UCSD-AML1 (cell line): ENCODE measurements at regions not wholly inside any gene's neighbourhood (a gene's known extent, or its start where the extent isn't known, plus 50 kb on each side); places are given as distances from the start of the nearest gene placed in this dataset.
"Not testable (repeated sequence)": the region's sequence is repeated elsewhere in the genome, so short reads cannot be mapped to it uniquely, and the experiment has no call there.

Source experiments
- DNase-seq: peaks from one replicate; lab custom pipeline; 2025; ENCODE audit not compliant: unreplicated experiment; lab: John Stamatoyannopoulos, UW

DNA sequence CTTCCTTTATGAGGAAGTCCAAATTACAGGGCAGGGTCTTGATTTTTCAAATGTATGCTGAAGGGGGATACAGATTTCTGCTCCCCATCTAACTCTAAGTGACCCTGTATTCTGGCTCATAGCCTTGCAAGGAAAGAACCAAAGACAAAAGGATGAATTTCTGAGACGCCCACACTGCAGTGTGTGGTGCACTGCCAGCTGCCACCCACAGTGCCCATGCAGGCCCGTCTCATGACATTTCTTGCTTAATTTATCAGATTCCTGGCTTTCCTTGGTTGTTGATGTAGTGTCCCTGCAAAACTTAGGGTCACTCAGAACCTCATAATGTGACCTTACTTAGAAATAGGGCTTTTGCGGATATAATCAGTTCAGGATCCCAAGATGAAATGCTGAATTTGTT lies 68.0 kb downstream of the CBLN4 start:
- DNase-seq = no peak

- DNase-seq = no peak
Measured at GRCh38 chr20:55936209-55936595, 69.1 kb downstream of the CBLN4 start.

DNA sequence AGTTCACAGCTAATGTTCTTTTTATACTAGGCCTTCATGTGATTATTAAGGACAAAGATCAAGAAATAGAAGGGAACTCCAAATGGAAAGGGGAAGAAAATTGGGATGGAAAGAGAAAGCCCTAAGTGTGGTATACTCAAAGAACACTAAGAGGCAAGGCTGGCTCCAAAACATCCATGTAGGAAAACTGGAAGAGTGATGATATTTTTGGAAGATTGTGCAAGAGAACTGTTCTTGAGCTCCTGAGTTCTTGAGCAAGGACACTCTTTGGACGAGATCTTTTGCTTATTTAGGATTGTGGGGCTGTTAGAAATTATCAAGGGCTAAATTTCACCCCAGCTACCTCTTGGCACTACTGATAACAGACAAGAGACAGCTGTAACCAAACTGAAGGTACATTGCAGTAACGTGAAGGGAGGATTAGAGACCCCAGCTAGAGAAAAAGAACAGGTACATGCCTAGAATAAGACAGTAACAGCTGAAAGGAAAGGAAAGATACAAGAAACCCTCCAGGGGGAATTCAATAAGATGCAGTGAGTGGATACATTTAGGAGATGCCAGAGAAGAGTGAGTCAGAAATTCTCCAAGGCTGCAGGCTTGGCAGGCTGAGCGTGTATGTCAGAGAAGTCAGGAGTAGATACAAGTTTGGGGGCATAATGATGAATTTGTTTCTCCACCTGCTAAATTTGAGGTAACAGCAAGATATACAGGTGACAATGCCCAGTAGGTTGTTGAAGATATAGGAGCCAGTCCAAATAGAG lies 69.7 kb downstream of the CBLN4 start:
- DNase-seq = no peak

DNA sequence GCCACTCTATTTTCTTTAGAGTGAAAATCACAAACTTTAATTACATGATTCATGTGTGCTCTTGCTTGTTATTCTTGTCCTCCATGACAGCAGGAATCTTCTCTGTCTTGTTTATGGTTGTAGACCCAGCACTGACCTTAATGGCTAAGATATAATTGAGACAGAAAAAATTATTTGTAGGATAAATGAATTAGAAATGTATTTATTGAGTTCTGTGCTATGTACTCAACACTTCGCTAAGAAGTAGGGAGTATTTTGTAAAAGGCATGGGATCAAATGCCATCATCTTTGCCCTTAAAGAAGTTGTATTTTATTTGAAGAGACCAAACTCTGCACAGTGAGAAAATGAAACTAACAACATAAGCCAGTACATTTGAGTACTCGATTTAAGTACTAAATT lies 71.2 kb downstream of the CBLN4 start:
- DNase-seq = no peak

DNA sequence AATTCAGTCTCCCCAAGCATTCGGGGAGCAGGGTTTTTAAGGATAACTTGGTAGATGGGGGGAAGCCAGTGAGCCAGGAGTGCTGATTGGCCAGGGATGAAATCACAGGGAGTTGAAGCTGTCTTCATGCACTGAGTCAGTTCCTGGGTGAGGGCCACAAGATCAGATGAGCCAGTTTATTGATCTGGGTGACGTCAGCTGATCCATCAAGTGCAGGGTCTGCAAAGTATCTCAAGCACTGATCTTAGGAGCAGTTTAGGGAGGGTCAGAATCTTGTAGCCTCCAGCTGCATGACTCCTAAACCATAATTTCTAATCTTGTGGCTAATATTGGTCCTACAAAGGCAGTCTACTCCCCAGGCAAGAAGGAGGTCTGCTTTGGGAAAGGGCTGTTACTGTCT lies 74.4 kb downstream of the CBLN4 start:
- not testable (repeated sequence) for DNase-seq

DNA sequence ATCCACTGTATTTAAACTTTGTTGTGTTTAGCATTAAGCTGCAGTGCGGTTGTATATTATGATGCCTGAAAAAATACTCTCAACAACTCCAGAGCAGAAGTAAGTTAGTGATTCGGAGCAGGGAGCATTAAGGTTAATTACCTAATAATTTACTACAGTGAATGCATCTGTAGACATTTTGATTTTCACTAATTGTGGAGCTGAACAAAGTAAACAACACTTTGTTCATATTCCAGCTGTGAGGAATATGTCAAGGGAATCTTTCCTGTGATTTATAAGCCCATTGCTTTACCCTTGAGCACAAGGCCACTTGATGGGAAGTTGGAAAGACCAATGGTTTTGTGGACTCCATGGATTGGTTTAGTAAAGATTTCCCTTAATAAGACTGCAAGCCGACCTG lies 77.1 kb downstream of the CBLN4 start:
- no peak for DNase-seq

GRCh38 chr20:55919956-55920355 lies 85.4 kb downstream of the CBLN4 start:
- DNase-seq = no peak

- DNase-seq = no peak
Measured at GRCh38 chr20:55919319-55919718, 86.0 kb downstream of the CBLN4 start.

- DNase-seq = no peak
Measured at GRCh38 chr20:55918471-55918870, 86.8 kb downstream of the CBLN4 start.

DNA sequence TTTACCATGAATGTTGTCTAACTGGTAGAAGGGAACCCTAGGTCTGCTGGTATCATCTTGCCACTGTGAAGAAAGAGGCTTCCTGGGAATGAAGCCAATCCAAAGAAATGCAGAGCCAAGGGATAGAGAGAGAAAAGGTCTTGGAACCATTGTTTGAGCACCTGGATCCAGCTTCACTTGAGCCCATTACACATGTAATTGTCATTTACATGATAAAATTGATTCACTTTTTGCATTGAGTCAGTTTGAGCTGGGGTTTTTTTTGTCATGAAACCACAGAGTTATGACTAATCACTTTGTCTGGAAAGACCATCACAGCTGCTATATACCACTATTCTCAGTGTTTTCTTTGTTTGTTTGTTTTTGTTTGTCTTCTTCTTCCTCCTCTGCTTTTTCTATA lies 112.3 kb downstream of the CBLN4 start:
- DNase-seq = no peak

GRCh38 chr20:55888685-55889084 lies 116.6 kb downstream of the CBLN4 start:
- DNase-seq = no peak

- DNase-seq = no peak
Measured at GRCh38 chr20:55882910-55883309, 122.4 kb downstream of the CBLN4 start.

GRCh38 chr20:55882286-55882685 lies 123.0 kb downstream of the CBLN4 start:
- DNase-seq = no peak

DNA sequence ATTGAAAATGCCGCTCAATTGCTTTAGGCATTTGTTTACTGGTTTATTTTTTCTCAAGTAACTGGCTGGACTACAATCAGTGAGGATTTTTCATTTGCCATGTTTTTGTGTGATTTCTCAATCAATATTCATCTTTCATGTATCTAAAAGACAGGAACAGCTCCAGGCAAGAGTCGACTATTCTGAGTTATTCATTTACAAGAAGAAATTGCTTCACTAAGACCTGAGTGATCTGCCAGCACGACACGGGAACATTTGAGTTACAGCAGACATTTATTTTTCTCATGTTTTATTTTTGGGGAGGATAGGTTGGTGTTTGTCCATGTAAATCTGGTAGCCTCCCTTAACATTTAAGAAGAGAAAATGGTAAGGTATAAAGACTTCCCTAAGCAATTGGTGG lies 124.1 kb downstream of the CBLN4 start:
- no peak for DNase-seq

- DNase-seq = no peak
Measured at GRCh38 chr20:55880361-55880760, 125.0 kb downstream of the CBLN4 start.

- DNase-seq = no peak
Measured at GRCh38 chr20:55855052-55855451, 150.3 kb downstream of the CBLN4 start.

DNA sequence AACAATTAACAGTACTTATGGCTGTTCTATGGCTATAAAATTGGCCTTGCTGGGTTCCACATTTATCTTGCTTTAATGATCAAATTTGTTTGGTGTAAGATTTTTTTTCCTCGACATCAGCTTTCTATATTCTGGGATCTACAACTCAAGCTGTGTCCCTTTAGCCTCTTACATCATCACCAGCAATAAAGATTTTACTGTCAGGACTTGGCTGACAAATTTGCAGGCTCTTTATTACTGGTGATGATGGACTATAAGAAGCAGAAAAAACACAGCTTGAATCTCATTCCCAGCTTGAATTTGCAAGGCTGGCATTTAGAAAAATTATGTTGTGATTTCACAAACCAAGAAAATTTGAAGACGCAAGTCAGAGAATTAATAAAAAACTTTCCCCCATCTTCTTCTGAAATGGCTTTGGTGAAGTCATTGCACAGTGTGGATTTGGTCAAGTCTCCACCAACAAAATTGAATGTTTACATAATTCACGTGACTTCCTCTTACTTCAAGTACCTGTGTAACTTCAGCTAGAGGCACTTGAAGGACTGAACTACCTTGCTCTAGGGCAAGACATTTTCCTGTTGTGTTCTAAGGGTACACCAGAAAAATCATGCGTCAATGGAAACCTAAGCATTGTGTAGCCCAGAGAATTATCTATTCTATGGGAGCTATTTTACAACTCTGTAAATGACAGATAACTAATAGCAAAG lies 175.0 kb downstream of the CBLN4 start:
- no peak for DNase-seq

DNA sequence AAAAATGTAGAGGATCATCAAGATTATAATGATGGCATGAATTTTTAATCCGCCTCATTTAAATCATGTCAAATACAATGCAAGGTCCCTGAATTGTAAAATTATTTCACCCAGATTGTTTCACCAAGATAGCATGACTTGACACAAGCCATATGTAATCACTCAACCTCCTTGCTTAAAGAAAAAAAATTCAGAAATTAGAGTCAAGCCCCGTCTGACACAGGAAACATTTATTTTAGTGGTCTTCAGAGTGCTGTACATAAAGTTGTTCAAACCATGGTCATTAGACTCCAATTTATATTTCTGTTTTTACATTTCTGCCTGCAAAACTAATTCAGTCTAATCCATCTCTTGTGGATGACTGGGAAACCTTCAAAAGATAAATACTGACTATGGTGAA lies 200.2 kb downstream of the CBLN4 start:
- no peak for DNase-seq

- DNase-seq = no peak
Measured at GRCh38 chr20:55800552-55801245, 204.6 kb downstream of the CBLN4 start.

GRCh38 chr20:55793986-55794385 lies 211.3 kb downstream of the CBLN4 start:
- no peak for DNase-seq

- no peak for DNase-seq
Measured at GRCh38 chr20:55792049-55792448, 213.3 kb downstream of the CBLN4 start.

DNA sequence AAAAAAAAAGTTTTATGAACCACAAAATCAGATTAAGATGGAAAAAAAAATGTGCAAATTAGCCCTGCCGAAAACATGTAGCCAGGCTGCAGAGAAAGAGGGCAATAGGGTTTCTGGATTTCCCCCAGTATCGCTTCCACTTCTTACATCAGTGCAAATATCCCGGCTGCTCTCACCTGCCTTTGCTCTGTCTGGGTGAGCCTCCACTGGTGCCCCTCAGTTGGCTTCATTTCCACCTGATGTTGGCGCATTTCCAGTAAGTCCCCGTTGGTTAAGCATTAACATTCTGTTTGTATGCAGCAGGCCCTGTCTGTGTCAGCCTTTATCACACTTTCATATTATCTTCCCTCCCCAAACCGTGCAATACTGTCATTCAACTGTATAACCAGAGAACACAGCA lies 215.1 kb downstream of the CBLN4 start:
- no peak for DNase-seq
